NCI-H748 (cell line): ENCODE measurements at regions not wholly inside any gene's neighbourhood (a gene's known extent, or its start where the extent isn't known, plus 50 kb on each side); places are given as distances from the start of the nearest gene placed in this dataset.

Experiments
- DNase-seq: peaks from one replicate; lab custom pipeline; 2025; ENCODE audit not compliant: unreplicated experiment; lab: John Stamatoyannopoulos, UW

DNA sequence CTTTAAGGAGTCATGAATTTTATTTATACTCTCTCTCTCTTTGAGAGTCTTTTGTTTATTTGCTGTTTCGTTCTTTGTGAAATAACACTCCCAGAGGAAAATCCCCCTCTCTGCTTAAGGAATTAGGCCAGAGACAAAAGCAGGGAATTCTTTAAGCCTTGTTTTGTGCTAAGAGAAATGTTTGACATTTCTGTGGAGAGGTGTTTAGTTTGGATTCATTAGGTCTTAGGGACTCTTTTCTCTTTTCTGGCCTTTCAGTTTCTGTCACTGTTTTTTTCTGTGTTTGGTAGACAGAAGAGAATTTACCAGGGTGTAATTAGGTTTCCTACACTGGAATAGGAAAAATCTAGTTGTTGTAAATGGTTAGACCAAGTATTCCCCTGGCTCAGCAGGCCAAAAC lies 241.8 kb upstream of the NR2F2 start:
- no peak for DNase-seq

DNA sequence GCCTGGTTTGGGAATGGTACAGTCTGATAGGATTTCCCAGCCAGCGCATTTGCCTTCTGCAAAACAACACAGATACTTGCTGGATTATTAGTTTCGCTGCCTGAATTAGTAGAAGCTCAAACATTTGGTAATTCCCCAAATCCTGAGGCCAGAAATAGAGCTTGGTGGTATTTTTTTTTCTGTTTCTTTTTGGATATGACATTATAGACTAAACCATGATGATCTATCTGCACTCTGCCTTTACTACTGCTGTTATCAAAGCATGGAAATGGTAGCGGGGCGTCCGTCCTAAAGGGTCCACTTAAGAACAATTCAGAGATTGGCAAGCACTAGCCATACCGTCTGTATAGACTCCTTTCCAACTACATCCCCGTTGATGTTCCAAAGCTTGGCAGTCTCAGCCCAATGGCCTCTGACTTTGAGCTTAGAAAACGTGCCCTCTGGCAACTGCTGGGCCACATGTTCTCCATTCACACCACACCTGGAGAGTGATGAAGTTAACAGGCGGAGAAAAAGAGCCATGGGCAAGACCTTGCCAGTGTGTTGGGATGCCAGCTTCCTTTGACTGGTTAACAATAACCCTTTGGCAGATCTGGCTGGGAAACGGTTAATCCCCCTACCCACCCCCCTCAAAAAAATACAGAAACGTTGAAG lies 241.0 kb upstream of the NR2F2 start:
- DNase-seq, result no peak

DNA sequence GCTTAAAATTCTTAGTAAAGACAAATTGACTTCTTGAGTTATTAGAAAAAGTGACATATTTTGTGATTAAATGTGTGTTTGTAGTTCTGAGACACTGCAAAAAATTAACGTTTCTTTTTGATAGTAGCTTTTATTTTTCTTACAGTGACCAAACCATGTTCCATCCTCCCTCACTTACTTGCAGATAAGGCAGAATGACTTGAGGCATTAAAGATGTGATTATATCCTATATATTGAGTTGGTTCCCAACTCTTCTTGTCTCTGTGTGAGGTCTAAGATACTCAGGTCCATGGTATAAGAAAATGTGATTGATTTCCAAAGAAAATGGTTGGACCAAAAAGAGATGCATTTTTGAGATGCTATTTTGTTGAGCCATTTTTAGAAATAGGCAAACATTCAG lies 238.3 kb upstream of the NR2F2 start:
- DNase-seq, result no peak

DNA sequence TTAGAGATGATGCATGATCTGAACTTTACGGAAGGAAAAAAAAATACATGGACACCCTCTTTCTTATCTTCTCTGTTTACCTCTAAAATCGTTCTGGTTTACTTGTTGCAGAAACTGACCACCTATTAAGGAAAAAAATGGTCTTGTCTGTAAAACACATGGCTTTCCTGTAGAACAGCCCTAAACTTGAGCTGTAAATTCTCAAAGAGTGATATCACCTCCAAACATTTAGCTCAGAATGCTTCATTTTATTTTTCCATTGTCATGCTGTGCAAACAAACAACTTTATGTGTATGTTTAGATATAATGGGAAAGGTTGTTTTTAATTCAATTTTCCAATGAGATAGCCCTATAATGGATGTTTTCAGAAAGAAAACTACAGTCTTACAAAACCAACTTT lies 237.4 kb upstream of the NR2F2 start:
- no peak for DNase-seq

DNA sequence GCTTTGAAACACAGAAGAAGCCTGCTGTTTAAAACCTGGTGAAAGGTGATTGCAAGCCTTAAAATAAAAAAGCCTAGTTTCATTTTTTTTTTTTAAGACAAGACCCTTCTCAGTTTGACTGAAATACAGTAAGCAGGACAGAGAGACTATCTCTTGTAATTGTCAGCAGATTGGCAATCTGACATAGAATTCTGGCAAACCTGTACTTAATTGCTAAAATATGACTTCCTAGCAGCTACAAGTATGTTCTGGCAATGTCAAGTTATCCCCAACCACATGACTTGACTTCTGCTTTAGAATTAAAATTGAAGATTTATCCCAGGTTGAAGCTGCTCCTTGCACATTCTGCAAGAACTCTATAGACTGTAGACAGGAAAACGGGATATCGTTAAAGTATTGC lies 232.8 kb upstream of the NR2F2 start:
- no peak for DNase-seq

DNA sequence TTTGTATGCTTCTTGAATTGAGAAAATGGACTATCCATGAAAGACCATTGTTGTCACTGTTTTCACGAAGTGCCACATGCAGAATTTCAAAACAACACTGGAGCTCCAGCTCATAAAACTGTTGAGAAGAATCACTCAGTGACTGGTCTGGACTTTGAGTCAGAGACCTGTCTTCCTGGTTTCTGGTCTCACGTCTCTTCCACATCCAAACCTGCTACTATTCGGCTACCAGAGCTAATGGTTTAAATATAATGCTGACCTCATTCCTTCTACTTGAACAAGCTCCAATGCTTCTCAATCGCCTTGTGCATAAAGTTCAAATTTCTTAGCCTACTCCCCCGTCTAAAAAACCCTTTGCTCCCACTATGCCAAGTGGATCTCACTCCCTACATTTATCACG lies 227.9 kb upstream of the NR2F2 start:
- no peak for DNase-seq

DNA sequence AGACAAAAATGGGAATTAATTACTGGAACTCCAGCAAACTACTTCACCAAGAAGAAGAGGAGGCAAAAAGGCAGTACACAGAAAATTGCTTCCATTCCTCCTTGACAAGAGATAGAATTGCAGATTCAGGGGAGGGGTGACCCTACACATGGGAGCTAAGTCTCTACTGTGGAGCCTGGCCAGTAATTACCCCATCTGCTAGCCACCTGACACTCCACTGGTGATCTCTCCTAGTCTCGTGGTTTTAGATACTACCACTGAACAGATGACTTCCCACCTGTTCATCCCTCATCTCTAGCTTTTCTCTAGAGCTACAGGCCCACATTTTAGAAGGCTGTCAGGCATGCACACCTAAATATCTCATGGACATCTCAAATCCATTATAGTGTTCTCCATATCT lies 224.3 kb upstream of the NR2F2 start:
- DNase-seq, result no peak

DNA sequence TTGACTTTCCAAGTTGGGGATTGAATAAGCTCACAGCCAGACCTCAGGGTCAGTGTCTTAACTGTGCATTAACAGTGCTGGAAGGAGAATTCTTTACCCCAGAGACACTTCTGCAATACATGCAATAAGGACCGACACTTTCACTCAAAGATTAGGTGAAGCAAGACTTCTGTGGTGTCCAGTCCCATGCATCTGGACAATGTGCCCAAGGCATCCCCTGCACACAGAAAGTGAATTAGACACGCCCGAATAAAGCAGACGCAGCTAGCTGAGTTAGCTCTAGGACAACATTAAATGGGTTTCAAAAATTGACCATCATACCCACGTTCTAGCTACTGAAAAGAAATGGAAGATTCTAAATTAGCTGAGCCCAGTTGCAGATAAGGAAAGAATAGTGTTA lies 223.9 kb upstream of the NR2F2 start:
- DNase-seq, result no peak

DNA sequence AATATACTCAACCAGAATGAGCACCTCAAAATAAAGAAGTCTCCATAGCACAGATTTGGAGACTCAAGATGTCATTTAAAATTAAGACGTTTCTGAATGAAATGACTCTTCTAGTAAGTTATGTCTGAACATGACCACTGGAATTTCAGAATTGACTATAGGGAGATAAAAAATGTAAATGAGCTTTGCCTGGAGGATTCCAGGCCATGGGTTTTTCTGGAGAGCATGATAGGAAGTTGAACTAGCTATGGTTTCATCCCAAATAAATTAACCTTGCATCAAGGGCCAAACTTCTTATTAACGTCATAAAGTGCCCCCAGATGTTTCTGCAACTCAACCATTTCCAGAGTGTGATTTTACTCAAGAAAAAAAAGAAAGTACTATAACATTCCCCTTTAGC lies 222.6 kb upstream of the NR2F2 start:
- no peak for DNase-seq

DNA sequence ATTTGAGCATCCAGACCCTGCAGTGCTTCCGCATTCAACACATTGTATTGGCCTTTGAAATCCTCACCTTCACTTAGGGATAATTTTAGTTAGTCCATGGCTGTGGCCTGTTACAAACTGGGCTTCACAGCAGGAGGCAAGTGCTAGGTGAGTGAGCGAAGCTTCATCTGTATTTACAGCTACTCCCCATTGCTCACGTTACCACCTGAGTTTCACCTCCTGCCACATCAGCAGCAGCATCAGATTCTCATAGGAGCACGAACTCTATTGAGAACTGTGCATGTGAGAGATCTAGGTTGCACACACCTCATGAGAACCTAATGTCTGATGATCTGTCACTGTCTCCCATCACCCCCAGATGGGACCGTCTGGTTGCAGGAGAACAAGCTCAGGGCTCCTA lies 222.1 kb upstream of the NR2F2 start:
- no peak for DNase-seq

DNA sequence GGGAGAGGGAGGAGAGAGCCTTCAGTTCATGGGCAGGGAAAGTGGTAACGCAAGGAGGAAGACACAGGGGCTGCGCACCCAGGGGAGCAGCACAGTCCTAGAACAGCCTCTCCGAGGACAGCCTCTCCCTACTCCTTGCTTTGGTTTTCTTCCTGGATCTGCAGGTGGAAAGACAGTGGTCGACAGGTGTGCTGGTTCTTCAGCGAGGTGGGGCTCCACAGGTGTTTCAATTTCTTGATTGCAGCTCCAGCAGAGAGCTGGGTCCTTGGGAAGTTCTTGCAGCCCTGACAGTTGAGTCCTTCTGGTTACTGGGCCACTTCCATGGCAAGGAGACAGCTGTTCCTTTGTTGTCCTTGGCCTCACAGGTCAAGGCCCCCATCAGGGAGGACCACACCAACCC lies 220.7 kb upstream of the NR2F2 start:
- no peak for DNase-seq

DNA sequence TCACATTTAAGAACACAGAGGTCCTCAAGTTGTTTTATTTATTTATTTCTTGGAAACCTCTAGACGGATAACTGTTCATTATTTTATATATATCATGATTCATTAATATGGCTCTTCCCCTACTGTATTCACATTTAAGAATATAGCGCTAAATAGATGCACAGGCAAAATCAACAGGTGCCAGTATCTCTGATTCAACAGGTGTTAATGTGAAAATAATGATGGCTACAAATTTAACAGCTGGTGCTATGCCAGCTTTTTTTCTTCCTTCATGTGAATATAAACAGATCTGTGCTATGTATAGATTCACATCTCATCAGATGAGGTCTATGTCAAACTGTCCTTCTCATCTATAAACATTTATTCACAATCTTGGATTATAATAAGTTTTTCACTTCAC lies 218.5 kb upstream of the NR2F2 start:
- DNase-seq, result no peak

DNA sequence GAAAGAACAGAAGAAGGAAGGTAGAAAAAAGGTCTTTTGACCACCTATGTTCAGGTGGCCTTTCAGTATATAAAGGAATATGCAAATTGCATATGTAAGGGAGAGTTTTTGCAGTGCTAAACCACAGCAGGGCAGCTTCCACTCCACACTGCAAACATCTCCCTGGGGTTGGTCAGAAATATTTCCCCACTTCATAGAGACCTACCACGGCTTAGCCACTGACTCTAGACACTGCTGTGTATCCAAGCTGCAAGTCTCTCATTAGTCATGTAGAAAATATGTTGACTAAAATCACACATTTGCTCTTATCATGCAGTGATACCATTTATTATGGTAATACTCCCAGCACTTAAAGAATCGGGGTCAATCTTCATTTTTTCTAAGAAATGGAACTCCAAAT lies 214.9 kb upstream of the NR2F2 start:
- no peak for DNase-seq

DNA sequence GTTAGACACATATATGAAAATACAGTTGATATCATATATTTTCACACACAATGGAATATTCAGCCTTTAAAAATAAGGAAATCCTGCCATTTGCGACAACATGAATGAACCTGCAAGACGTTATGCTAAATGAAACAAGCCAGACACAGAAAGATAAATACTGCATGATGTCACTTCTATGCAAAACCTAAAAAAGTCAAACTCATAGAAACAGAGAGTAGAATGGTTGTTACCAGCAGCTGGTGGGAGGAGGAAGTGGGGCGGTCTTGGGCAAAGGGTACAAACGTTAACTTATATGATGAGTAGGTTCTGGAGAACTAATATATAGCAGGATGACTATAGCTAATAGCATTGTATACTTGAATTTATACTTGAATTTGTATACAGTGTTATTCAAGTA lies 213.2 kb upstream of the NR2F2 start:
- DNase-seq, result no peak

DNA sequence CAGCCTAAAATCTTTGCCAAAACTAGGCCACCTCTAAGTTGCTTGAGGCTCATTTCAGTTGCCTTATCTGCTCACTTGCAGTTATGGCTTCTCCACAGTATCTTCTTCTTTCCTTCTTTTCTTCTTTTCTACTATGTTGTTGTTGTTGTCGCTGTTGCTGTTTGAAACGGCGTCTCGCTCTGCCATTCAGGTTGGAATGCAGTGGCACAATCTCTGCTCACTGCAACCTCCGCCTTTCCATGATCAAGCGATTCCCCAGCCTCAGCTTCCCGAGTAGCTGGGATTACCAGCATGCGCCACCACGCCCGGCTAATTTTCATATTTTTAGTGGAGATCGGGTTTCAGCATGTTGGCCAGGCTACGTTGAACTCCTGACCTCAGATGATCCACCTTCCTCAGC lies 210.8 kb upstream of the NR2F2 start:
- DNase-seq, result no peak

DNA sequence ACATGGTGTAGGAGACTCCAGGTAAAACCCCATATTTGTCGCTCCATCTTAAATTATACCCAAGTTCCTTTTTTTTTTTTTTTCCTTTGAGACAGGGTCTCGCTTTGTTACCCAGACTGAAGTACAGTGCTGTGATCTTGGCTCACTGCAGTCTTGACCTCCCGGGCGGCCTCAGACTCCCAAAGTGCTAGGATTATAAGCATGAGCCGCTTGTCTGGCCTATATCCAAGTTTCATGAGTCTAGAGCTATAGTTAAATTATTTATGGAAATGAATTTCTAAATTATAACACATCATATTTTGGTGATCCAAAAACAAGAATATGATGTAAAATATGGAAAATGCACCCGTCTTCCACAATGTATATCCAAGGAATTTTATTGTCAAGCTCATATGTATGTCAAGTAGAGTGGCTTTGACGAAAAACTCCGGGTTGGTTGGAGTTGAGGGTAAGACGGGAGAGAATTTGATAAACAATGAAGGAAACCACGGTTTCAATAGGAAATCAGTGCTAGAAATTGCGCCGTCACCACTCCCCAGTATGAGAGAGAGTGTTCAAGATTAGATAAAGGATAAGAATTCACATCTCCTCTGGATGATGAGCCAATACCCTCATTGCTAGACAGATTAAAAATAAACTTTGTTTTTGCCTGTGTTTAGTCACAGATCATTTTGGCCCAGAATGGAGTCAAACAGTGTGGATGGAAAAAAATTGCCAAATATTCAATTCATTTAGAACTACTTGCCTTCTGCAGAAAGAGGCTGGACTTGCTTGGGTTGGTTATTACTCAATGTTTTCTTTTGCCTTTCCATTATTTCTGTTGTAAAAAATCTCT lies 209.2 kb upstream of the NR2F2 start:
- DNase-seq, result no peak

DNA sequence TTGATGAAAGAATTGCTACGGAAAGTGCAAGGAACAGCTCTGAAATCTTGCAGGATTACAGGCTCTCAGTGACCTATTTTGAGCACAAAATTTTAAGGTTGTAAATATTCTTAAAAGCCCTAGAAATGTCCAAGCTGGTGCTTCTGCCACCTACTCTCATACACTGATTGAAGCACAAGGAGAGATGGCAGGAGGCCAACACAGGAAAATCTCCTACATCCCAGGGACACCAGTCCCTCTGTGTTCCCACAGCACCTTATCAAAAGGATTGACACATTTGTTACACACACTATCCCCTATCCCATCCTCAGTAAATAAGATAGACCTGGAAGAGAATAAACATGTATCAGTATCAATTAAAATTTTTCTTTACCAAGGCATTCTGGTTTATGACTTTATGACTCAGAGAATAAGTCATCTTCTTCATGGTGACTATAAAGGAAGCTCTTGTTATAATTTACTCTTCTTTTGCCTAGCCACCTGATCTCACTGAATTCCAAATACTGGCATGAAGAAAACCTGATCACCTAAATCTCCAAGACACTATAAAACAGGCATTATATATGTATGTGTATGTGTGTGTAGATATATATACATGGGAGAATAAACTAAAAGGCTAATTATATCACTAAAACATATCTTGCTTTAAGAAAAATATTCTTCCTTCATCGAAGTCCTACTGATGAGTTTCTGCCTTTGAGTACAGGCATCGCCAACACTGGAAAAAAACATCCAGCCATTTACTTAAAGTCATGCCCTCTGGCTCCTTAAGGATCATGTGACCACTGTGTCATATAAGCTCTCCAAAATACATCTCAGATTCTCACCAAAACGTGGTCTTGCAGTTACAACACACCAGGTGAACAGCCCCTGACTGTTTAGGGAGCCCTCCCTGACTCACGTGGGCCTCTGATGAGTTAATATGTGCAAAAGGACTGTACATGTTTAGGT lies 208.1 kb upstream of the NR2F2 start:
- no peak for DNase-seq

DNA sequence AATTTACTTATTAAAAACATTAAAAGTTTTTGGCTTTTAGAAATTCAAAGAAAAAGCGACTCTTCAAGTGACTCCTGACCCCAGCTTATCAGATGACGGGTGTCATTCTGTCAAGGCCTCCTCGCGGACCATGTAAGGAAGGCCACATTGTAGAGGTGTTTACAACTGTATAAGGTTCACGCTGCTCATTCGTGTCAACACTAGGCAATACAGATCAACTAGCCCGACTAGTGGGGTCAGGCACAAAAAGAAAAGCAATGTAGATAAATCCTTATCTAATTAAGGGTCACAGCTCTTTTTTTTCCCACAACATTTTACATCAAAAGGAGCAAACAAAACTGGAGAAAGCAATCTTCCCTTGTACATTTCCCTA lies 207.5 kb upstream of the NR2F2 start:
- DNase-seq, result no peak

DNA sequence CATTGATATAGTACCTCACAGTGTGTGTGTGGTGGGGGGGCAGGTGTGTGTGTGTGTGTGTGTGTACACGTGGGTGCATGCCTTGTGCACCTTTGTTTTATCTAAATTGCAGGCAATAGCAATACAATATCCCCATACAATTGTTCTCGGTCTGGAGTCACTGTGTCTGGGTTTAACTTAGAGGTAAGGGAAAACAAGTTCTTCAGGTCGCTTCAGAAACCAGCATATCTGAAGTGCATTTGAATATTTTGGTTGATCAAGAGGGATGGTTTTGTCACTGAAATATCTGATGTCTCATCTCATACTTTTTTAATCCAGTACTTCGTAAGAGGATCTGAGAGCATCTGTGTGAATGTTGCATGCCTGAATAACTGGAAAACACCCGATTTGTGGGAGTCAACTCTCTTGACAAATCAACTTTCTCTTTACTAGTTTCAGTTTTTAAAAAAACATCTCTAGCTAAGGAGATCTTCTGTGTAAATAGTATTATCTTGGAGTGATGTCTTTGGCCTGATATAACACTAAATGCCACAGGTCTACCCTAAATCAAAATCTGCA lies 206.8 kb upstream of the NR2F2 start:
- no peak for DNase-seq

DNA sequence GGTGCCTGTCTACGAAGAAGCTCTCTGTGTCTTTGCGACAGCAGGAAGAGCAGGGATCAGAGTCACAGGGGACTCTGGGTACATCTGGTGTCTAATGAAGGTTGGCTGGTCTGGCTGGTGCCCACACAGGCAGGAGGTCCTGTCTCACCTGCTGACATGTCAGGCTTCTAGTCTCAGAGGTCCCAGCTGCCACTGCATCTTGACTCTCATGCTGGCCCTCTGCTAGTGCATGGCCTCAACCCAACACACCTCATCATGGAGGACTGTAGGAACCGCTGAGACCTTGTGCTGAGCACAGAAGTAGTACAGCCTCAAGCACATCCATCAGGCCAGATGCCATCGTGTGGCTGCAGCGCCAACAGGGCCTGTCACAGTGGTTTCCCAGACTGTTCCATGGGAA lies 206.1 kb upstream of the NR2F2 start:
- DNase-seq, result no peak

DNA sequence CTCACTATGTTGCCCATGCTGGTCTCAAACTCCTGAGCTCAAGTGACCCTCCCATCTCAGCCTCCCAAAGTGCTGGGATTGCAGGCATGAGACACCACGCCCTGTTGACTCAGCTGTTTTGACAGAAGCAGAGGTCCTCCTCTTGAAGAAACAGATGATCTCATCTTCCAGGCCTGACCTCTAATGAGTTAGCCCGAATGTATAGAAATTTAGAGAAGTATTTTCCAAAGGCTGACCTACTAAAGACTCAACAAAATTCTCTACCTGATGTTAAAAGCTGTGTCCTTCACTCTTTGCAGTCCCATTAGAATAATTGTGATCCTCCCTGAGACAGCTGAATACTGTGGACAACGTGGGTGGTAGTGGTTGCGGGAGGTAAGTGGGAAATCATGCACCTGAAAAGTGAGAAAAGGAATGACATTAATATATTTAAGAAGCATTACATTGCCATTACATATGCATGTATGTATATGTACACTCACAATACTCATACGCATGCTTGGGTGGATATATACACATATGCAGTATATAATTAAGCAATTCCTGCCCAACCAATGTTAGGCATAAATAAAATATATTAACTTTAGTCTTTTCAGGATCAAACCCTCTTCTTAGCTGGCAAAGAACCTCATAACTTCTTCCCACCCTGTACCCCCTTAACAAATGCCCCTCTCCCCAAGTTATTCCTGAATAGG lies 204.6 kb upstream of the NR2F2 start:
- no peak for DNase-seq
